SK-N-SH (cell line): ENCODE measurements at regions not wholly inside any gene's neighbourhood (a gene's known extent, or its start where the extent isn't known, plus 50 kb on each side); places are given as distances from the start of the nearest gene placed in this dataset.

Experiments used
- CTCF ChIA-PET: fragments of 300-600, 350-600 bp; formaldehyde crosslinking; extraction: SDS; loops from one replicate; lab custom pipeline; 2021; lab: Yijun Ruan, JAX
- POLR2A ChIA-PET: fragments of 350-600 bp; sonication (Branson Sonifier 250); formaldehyde crosslinking; extraction: SDS; loops from one replicate; lab custom pipeline; 2020; ENCODE audit warnings: antibody characterized with exemption, inconsistent platforms; lab: Yijun Ruan, JAX
- DNase-seq: peaks from one replicate; pipeline ENCODE4 v3.0.0; 2012
- H2AFZ ChIP-seq: fragments of 200-600 bp; sonication (generic); 2 replicates; pipeline ENCODE4 v1.8.1; 2016; ENCODE audit warnings: antibody characterized with exemption, mild to moderate bottlenecking, low read depth
- H3F3A ChIP-seq: fragments of 200-600 bp; sonication (generic); replicated peaks from 2 replicates; pipeline ENCODE3; 2016; ENCODE audit warnings: antibody characterized with exemption, mild to moderate bottlenecking; ENCODE audit not compliant: insufficient read depth
- H3K27ac ChIP-seq, 2 experiments: fragments of 200-500 bp in 1 of 2; fragments of 200-600 bp in 1 of 2; sonication (Bioruptor generic) in 1 of 2; sonication (generic), shearing (Covaris generic) in 1 of 2; 2 replicates each; pipeline versions ENCODE4 v1.5.1 to v1.6.1; 2014 to 2016; ENCODE audit warnings: low read depth in 2 of 2, inconsistent platforms in 1 of 2, low read length in 1 of 2, mild to moderate bottlenecking in 1 of 2, mixed read lengths in 1 of 2
- H3K27me3 ChIP-seq: fragments of 200-600 bp; sonication (generic), shearing (Covaris generic); 2 replicates; pipeline ENCODE4 v1.6.1; 2016; ENCODE audit warnings: mixed run types; ENCODE audit not compliant: insufficient read depth
- H3K36me3 ChIP-seq, 2 experiments: fragments of 200-500 bp in 1 of 2; fragments of 200-600 bp in 1 of 2; sonication (Bioruptor generic) in 1 of 2; sonication (generic) in 1 of 2; replicated peaks in 1 of 2; 2 replicates each; pipeline versions ENCODE3 to v1.5.1; 2014 to 2016; ENCODE audit warnings: low read length in 1 of 2, mild to moderate bottlenecking in 1 of 2; ENCODE audit not compliant: insufficient read depth in 2 of 2, control insufficient read depth in 1 of 2
- H3K4me1 ChIP-seq, 2 experiments: fragments of 200-500 bp in 1 of 2; fragments of 200-600 bp in 1 of 2; sonication (Bioruptor generic) in 1 of 2; sonication (generic), shearing (Covaris generic) in 1 of 2; 2 replicates each; pipeline versions ENCODE4 v1.5.1 to v1.6.1; 2014 to 2016; ENCODE audit warnings: low read depth in 1 of 2, low read length in 1 of 2, mixed run types in 1 of 2; ENCODE audit not compliant: insufficient read depth in 2 of 2, control insufficient read depth in 1 of 2
- H3K4me2 ChIP-seq: fragments of 200-600 bp; sonication (generic), shearing (Covaris generic); 2 replicates; pipeline ENCODE4 v1.6.1; 2017; ENCODE audit warnings: mixed run types
- H3K4me3 ChIP-seq, 2 experiments: fragments of 200-500 bp in 1 of 2; fragments of 200-600 bp in 1 of 2; sonication (Bioruptor generic) in 1 of 2; sonication (generic), shearing (Covaris generic) in 1 of 2; 2 replicates each; pipeline versions ENCODE4 v1.5.1 to v1.8.1; 2014 to 2016; ENCODE audit warnings: low read depth in 2 of 2, inconsistent platforms in 1 of 2, low read length in 1 of 2, mild to moderate bottlenecking in 1 of 2, mixed read lengths in 1 of 2, moderate library complexity in 1 of 2
- H3K79me2 ChIP-seq: fragments of 200-600 bp; sonication (generic); 2 replicates; pipeline ENCODE4 v1.8.1; 2017; ENCODE audit warnings: mild to moderate bottlenecking; ENCODE audit not compliant: insufficient read depth
- H3K9ac ChIP-seq: fragments of 200-600 bp; sonication (generic); 2 replicates; pipeline ENCODE4 v1.6.1; 2017; ENCODE audit warnings: mixed run types
- H3K9me2 ChIP-seq: fragments of 200-600 bp; sonication (generic); 2 replicates; pipeline ENCODE4 v1.6.1; 2017; ENCODE audit warnings: mixed run types
- H3K9me3 ChIP-seq: fragments of 200-600 bp; sonication (generic); 2 replicates; pipeline ENCODE4 v1.6.1; 2017; ENCODE audit warnings: mixed run types, mild to moderate bottlenecking, moderate library complexity
- H4K20me1 ChIP-seq: fragments of 200-600 bp; sonication (generic); 2 replicates; pipeline ENCODE4 v1.6.1; 2017; ENCODE audit warnings: mild to moderate bottlenecking, mixed run types; ENCODE audit not compliant: insufficient read depth
- EP300 ChIP-seq, 2 experiments: IDR thresholded peaks; 2 replicates each; pipeline versions ENCODE4 v1.4.0 to v1.6.1; 2012; ENCODE audit warnings: borderline replicate concordance in 1 of 2, low read depth in 1 of 2, low read length in 1 of 2
- EZH2phosphoT487 ChIP-seq: fragments of 200-600 bp; sonication (generic); IDR thresholded peaks from 2 replicates; pipeline ENCODE4 v1.6.1; 2017; ENCODE audit warnings: low read depth, mixed run types, mild to moderate bottlenecking, antibody characterized with exemption, moderate library complexity, borderline replicate concordance
- FOSL2 ChIP-seq: IDR thresholded peaks from 2 replicates; pipeline ENCODE4 v1.4.0; 2012; ENCODE audit warnings: low read depth, mild to moderate bottlenecking, moderate library complexity, borderline replicate concordance
- GABPA ChIP-seq: IDR thresholded peaks from 2 replicates; pipeline ENCODE4 v1.4.0; 2012; ENCODE audit warnings: low read depth, mild to moderate bottlenecking
- IRF3 ChIP-seq: fragments of 150-350 bp; IDR thresholded peaks from 2 replicates; pipeline ENCODE4 v1.6.1; 2016; ENCODE audit warnings: mild to moderate bottlenecking, low read depth, low read length
- JUND ChIP-seq: IDR thresholded peaks from 2 replicates; pipeline ENCODE4 v1.4.0; 2012
- MEF2A ChIP-seq: IDR thresholded peaks from 2 replicates; pipeline ENCODE4 v1.4.0; 2012; ENCODE audit warnings: low read depth, borderline replicate concordance
- MXI1 ChIP-seq: IDR thresholded peaks from 2 replicates; pipeline ENCODE4 v1.6.1; 2012; ENCODE audit warnings: mild to moderate bottlenecking, low read depth, low read length, improper control_type of control experiment
- SIN3A ChIP-seq: IDR thresholded peaks from 2 replicates; pipeline ENCODE4 v1.6.1; 2012; ENCODE audit warnings: low read depth, mild to moderate bottlenecking, low read length, moderate library complexity, borderline replicate concordance
- SMC3 ChIP-seq: IDR thresholded peaks from 2 replicates; pipeline ENCODE4 v1.6.1; 2012; ENCODE audit warnings: low read depth, low read length, improper control_type of control experiment
- TAF1 ChIP-seq: IDR thresholded peaks from 2 replicates; pipeline ENCODE4 v1.6.1; 2012; ENCODE audit warnings: low read depth, mild to moderate bottlenecking, low read length, moderate library complexity, borderline replicate concordance
- TCF12 ChIP-seq: IDR thresholded peaks from 2 replicates; pipeline ENCODE4 v1.4.0; 2012
- TEAD4 ChIP-seq: IDR thresholded peaks from 2 replicates; pipeline ENCODE4 v1.4.0; 2012; ENCODE audit warnings: mild to moderate bottlenecking, borderline replicate concordance; ENCODE audit not compliant: insufficient read depth
- USF2 ChIP-seq: fragments of 150-350 bp; IDR thresholded peaks from 2 replicates; pipeline ENCODE4 v1.6.1; 2017; ENCODE audit warnings: antibody characterized with exemption, low read length, low read depth, borderline replicate concordance
- ZBTB33 ChIP-seq: IDR thresholded peaks from 2 replicates; pipeline ENCODE4 v1.4.0; 2012; ENCODE audit warnings: low read depth, borderline replicate concordance
- WGBS: methylation state at CpG from one replicate; pipeline ENCODE4 v1.1.6; 2017; ENCODE audit warnings: low lambda C conversion rate; 5-methylcytosine and 5-hydroxymethylcytosine counted together
- TF ChIP-seq, protein P1 (sequence below): IDR thresholded peaks from 2 replicates; pipeline ENCODE4; 2012

DNA sequence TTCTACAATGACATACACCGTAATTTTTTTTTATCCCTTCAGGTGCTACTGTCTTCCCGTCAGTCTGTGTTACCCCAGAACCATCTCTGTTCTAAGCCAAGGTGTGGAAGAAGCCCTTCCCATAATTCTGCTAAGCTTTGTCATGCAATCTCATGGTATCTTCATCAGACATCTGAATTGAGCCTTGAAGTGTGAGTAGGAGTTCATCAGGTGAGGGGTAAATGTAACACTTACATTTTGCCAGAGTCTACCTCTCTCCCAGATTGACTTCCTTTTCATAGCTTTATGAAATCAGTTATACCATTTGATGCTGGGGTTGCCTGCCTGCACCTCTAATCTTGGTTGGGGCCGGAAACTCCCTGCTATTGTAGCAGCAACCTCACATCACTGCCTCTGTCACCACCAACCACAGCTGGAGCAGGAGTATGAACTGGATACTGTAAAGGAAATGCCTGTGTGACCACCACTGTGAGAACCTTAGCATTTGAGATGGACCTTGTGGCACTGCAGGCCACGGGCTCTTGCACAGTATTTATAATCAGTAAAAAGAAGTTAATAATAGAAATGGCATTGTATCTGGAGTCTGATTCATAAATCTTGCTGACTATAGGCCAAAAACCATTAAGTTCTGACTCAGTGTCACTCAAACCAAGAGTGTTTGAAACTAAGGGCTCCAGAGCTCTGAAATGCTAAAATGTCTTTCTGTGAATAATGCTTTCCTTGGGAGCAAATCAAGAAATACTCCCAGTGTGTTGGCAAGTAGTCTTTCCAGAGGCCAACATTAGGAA lies 58.7 kb upstream of the STK38L start (continued):
- no peak for TF ChIP-seq IRF3
- no peak for TF ChIP-seq MXI1
- TF ChIP-seq MEF2A: 0 out of 2 replicates have a peak, but pooled peaks have one; percentile 24
- TF ChIP-seq, protein P1, sequence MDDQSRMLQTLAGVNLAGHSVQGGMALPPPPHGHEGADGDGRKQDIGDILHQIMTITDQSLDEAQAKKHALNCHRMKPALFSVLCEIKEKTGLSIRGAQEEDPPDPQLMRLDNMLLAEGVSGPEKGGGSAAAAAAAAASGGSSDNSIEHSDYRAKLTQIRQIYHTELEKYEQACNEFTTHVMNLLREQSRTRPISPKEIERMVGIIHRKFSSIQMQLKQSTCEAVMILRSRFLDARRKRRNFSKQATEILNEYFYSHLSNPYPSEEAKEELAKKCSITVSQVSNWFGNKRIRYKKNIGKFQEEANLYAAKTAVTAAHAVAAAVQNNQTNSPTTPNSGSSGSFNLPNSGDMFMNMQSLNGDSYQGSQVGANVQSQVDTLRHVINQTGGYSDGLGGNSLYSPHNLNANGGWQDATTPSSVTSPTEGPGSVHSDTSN: peak; percentile 76
- TF ChIP-seq, all 33 proteins: peak for 4

DNA sequence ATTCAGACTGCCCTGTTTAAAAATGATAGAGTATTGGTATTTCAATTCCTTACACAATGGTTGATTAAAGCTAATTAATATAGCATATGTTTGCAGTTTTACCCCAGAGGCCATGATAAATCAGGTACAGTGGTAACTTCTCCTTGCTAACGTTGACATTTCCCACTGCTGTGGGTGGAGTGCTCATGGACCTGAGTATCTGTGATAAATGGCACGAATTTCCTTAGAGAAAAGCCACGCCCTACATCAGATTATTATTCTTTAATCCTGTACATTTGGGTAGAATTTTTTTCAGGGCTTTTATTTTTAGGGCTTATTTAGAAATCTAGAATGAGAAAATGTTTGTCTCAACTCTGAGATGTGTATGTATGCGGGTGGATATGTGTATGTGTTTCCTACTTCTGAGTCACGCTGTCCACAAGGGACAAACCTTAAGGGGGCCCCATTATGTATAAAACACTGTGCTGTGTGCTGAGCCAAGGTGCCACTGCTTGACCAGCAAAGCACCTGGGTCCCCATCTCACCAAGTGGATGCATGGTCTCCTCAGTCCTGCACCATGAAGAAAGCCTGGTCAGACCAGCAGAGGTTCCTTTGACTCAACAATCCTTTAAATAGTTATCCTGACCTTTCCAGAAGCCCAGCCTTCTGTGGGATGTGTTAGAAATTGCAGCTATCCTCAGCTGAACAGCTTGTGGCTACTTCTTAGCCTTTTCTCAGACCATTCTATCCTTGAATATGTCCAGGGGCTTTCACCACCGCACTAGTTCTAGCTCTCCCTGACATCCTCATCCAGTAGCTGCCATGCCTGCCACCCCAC lies 57.9 kb upstream of the STK38L start:
- Histone ChIP-seq H3K9me3 (no peaks in the 10 kb centered on the region), H3K4me1 (peaks cover 0 to 13% of the 10 kb centered on the region in 2 experiments; a peak in 2 of 4 replicates), H3K36me3 (no peaks in the 10 kb centered on the region), H3K27ac (peak overlapping the region in 1 of 2 experiments; percentile 64; a peak in 2 of 4 replicates), H3F3A (peaks cover 18% of the 10 kb centered on the region), H3K4me2 (peak overlapping the region; percentile 2), H3K4me3 (no peak overlapping the region), H4K20me1 (no peaks in the 10 kb centered on the region), H3K9ac (no peak overlapping the region; the same call in 1 of the 2 replicates), H2AFZ (no peak overlapping the region), H3K79me2 (no peaks in the 10 kb centered on the region), H3K9me2 (no peaks in the 10 kb centered on the region), H3K27me3 (no peaks in the 10 kb centered on the region)
- 88% methylated on average over 6 of the region's 6 CpGs for WGBS
- DNase-seq: no peak
- POLR2A ChIA-PET: no interaction called here
- CTCF ChIA-PET: no interaction called here
- no peak for TF ChIP-seq TAF1

- no peaks in the 10 kb centered on the region for H3K79me2 ChIP-seq
- ChIA-PET POLR2A (no interaction called here), CTCF (no interaction called here)
- H2AFZ ChIP-seq: no peak overlapping the region
- no peaks in the 10 kb centered on the region for H3K36me3 ChIP-seq
- H3K9ac ChIP-seq: no peak overlapping the region
- DNase-seq: no peak
- H4K20me1 ChIP-seq: no peaks in the 10 kb centered on the region
- peaks cover 14% of the 10 kb centered on the region for H3F3A ChIP-seq
- 94% methylated on average over 7 of the region's 7 CpGs for WGBS
- no peaks in the 10 kb centered on the region for H3K9me3 ChIP-seq
- TF ChIP-seq ZBTB33 (no peak), SIN3A (no peak), TCF12 (no peak), EZH2phosphoT487 (no peak), JUND (no peak), SMC3 (no peak), USF2 (no peak), EP300 (IDR thresholded peaks at IDR 0.05; ENCODE audit: borderline replicate concordance in 1 of 2, low read depth in 1 of 2, low read length in 1 of 2) (no peak), TEAD4 (no peak), FOSL2 (no peak), TAF1 (no peak), GABPA (no peak)
- H3K4me1 ChIP-seq: peaks cover 0 to 6% of the 10 kb centered on the region in 2 experiments; a peak in 1 of 4 replicates
- no peak overlapping the region for H3K4me3 ChIP-seq
- no peaks in the 10 kb centered on the region for H3K9me2 ChIP-seq
- H3K27me3 ChIP-seq: no peaks in the 10 kb centered on the region
- no peak overlapping the region for H3K27ac ChIP-seq
- no peak overlapping the region for H3K4me2 ChIP-seq
Measured at GRCh38 chr12:27187697-27188096, 56.4 kb upstream of the STK38L start.
